Cardiac fibroblast (primary cell): ENCODE measurements at regions not wholly inside any gene's neighbourhood (a gene's known extent, or its start where the extent isn't known, plus 50 kb on each side); places are given as distances from the start of the nearest gene placed in this dataset.
"Not testable (repeated sequence)": the region's sequence is repeated elsewhere in the genome, so short reads cannot be mapped to it uniquely, and the experiment has no call there.

Source experiments
- DNase-seq, 2 donors: peaks; one replicate each; pipeline versions ENCODE4 v3.0.0 to v3.0.0-alpha.2; 2010; ENCODE audit warnings: low read depth in 2 of 2
- H3K4me3 ChIP-seq, 2 donors: replicated peaks in 1 of 2; 1 replicate in 1 of 2; 2 replicates in 1 of 2; pipeline ENCODE4 v1.5.1; 2011; ENCODE audit warnings: low read depth in 2 of 2, low read length in 2 of 2, mild to moderate bottlenecking in 2 of 2, moderate library complexity in 1 of 2
- TF ChIP-seq, protein P1 (sequence below): IDR thresholded peaks from one replicate; pipeline ENCODE4 v1.5.1; 2011; ENCODE audit warnings: low read depth, mild to moderate bottlenecking, low read length, inconsistent platforms

DNA sequence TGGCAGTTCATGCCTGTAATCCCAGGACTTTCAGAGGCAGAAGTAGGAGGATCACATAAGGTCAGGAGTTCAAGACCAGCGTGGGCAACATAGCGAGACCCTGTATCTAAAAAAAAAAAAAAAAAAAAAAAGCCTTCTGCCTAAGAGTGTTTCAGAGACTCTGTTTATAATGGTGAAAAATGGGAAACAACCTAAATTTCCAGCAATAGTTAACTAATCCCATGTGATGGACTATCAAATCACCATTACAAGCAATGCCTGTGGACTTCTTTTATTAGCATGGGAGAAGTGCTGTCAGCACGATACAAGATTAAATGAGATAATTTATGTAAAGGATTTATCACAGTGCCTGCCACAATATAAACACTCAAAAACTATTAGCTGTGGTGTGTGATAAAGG, 67.5 kb upstream of the CUX1 start:
- H3K4me3 ChIP-seq: no peak overlapping the region
- TF ChIP-seq, protein P1, sequence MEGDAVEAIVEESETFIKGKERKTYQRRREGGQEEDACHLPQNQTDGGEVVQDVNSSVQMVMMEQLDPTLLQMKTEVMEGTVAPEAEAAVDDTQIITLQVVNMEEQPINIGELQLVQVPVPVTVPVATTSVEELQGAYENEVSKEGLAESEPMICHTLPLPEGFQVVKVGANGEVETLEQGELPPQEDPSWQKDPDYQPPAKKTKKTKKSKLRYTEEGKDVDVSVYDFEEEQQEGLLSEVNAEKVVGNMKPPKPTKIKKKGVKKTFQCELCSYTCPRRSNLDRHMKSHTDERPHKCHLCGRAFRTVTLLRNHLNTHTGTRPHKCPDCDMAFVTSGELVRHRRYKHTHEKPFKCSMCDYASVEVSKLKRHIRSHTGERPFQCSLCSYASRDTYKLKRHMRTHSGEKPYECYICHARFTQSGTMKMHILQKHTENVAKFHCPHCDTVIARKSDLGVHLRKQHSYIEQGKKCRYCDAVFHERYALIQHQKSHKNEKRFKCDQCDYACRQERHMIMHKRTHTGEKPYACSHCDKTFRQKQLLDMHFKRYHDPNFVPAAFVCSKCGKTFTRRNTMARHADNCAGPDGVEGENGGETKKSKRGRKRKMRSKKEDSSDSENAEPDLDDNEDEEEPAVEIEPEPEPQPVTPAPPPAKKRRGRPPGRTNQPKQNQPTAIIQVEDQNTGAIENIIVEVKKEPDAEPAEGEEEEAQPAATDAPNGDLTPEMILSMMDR: no peak
- no peak for DNase-seq

DNA sequence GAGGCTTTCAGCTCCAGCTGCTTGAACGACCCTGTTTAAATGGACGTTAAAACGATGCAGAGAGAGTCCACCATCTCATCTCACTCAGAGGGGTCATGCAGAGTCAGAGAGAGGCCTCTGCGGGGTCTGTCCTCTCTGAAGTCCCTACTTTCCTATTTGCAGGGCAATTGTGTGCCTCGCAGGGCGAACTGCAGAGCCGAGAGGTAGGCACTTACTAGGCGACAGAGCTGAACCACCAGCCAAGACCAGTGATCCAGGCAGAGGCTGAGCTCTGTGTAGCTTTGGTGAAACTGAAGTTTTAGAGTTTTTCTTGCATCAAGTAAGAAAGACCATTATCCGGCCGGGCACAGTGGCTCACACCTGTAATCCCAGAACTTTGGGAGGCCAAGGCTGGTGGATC, 64.1 kb upstream of the CUX1 start:
- DNase-seq: no peak
- TF ChIP-seq, protein P1: no peak
- H3K4me3 ChIP-seq: no peak overlapping the region

DNA sequence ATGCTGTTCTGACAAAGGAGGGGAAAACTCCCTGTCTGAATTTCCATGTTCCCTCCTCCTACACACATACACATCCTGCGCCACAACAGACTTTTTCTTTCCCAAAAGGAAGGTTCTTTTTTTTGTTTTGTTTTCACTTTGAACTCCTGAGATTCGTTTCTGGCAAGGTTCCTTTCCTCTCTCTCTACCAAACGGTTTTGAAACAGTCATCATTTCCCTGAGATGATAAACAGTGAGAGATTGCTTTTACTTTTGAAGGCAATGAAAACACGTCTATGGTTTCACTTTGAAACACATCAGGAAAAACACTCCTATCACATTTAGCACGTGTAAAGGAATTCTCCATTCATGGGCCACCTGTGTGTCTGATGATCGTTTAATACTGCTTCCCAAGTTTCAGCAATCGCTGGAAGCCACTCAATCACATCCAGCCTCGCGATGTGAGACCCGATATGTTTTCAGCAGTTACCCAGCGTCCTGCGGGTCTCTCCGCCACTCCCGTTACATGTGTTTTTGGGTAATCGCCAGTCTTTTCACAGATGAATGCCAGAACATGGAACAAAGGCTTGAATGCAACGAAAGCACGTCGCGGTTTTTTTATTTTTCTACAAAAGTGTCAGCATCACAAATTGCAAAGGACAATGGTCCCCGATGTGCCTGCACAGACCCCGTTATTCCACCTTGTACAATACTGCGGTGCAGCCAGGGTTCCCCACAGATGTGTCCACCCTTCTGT, 62.8 kb upstream of the CUX1 start:
- TF ChIP-seq, protein P1: no peak
- peak overlapping the region; percentile 21 to 59 for H3K4me3 ChIP-seq
- peak; percentile 59 to 65 for DNase-seq

DNA sequence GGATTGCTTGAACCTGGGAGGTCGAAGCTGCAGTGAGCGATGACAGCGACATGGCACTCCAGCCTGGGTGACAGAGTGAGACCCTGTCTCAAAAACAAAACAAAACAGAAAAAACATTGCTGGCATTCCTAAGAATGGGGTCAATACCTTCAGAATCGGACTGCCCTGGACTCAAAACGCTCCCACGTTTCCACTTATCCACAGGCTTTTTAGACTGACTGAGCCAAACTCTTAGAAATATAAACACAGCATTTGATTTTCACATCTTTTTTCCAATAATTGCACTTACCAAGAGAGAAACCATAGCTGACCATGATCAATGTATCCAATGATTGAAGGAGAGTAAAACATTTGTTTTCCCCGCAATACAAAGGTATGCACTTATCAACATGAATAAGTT, 59.5 kb upstream of the CUX1 start:
- DNase-seq: no peak
- no peak overlapping the region for H3K4me3 ChIP-seq
- TF ChIP-seq, protein P1: no peak

DNA sequence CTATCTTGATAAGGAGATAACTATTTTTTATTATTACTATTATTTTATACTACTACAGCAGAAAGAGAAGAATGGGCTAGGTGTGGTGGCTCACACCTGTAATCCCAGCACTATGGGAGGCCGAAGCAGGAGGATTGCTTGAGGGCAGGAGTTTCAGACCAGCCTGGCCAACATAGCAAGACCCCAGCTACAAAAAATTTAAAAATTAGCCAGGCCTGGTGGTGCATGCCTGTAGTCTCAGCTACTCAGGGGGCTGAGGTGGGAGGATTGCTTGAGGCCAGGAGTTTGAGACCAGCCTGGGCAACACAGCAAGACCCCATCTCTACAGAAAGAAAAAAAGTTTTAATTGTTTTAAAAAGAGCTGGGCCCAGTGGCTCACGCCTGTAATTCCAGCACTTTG, 58.9 kb upstream of the CUX1 start:
- not testable (repeated sequence) for H3K4me3 ChIP-seq, DNase-seq

DNA sequence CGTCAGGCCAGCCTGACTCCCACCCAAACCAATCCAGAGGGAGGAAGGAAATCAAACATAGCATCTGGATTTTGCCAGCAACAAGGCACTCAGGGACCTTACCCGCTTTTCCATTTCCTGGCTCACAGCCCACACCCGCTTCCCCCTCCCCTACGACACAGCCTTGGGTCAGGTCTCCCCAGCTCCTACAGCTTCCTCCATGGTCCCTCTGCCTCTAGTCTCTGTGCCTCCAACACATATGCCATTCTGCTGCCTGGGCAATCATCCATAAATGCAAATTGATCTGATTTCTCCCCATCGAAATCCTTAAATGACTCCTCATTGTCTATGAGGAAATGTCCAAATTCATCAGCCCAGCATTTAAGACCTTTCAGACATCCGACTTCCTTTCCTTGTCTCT, 53.2 kb upstream of the CUX1 start:
- no peak for DNase-seq

DNA sequence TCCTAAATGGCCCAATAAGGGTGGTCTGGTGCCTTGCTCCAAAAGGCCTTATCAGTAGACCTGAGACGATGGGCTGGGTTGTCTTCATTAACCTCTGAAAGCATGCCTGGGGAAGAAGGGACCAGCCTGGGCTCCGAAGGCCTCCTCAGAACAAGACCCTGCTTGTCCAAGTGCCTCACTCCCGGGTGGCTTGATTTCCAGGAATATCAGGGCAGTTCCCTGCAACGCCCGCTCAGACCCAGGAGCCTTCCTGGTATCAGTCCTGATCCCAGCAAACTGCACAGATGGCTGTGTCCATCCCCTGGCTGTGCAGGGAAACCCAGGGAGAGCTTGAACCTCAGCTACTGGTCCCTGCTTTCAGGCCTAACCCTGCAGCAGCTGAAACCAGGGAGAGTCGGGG, 49.9 kb upstream of the CUX1 start:
- TF ChIP-seq, protein P1: no peak
- DNase-seq: no peak
- no peak overlapping the region for H3K4me3 ChIP-seq

More for the DNA sequence above, 53.2 kb upstream of the CUX1 start:
- H3K4me3 ChIP-seq: no peak overlapping the region
- TF ChIP-seq, protein P1: no peak
